ENCODE measurements at regions not wholly inside any gene's neighbourhood (a gene's known extent, or its start where the extent isn't known, plus 50 kb on each side); places are given as distances from the start of the nearest gene placed in this dataset.
"Not testable (repeated sequence)": the region's sequence is repeated elsewhere in the genome, so short reads cannot be mapped to it uniquely, and the experiment has no call there.

DNA sequence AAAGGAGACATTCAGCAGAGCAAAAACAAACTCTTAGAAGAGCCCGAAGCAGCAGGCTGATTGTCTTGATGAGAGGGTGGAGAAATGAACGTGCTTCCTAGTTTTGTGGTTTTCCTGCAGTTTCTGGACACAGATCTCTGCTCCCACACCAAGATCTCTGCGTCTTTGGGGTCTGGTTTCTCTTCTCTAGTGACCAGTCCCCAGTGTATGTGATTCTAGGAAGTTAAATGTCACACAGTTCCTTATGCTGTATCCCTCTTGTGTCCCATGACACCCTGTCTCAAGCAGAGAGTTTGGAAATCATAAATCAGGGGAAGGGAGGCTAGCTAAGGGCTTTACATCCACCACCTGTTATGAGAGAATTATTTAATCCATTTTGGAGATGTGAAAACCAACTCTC, 55.4 kb upstream of the KLF14 start:
- no peak for DNase-seq (ENCODE audit: low read depth)

DNA sequence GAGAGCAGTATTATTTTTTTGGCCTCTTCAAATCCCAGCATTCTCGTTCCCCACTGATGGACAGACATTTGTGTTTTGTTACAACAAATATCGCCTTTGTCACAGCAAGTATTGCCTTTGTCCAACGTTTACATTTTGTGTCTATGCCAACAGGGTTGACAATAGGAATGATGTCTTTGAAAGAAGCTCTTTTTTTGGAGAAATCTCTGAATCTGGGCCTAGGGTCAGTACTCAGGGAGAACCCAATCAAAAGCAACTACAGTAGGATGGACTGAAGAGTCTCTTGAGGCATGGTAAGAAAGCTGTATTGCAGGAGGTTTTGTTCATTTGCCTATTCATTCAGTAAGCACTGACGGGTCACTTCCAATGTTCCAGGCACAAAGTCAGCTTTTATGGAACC, 57.7 kb upstream of the KLF14 start:
- DNase-seq (ENCODE audit: low read depth), result no peak

DNA sequence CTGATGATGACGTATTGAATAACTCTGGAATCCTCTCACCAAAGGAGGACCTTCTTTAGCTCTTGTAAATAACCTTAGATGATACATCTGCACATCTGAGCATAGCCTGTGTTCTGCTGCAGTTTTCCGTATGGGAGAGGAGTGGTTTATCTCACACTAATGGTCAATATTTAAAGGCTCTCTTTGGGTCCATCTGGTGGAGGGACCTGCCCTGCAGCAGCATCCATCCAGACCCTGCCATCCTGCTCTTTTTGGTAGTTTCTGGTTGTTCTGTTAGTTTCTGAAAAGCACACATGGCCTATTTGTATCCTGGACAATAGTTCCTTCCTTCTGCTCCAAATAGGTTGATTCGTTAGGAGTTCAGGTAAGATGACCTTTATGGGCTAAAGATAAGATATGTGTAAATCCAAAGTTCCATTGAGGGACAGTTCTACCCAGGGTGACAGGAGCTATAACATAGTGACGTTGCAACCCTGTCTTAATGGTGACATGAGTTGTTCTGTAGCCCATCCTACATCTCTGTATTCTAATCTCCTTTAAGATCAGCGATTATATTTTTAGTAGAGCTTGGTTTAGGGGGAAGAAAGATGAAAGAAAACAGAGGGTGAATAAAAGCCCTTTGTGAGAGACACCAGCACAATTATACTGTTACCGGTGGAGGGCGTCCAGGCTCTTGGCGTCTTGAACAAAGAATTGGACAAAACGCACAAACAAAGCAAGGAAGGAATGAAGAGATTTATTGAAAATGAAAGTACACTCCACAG, 60.0 kb upstream of the KLF14 start:
- no peak for DNase-seq (ENCODE audit: low read depth)

DNA sequence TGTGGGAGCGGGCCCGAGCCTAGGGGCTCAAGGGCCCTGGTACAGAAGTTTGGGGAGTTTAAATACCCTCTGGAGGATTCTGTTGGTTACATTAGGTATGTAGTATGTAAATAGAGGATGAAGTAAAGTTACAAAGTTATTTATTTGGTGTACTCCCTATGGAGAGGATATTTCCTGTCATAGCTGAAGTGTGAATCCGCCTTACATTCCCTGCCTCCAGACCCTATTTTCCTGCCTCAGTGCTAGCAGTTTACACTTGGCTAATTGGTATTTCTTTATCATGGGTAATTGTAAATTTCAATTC, 60.6 kb upstream of the KLF14 start:
- DNase-seq (ENCODE audit: low read depth), result no peak

DNA sequence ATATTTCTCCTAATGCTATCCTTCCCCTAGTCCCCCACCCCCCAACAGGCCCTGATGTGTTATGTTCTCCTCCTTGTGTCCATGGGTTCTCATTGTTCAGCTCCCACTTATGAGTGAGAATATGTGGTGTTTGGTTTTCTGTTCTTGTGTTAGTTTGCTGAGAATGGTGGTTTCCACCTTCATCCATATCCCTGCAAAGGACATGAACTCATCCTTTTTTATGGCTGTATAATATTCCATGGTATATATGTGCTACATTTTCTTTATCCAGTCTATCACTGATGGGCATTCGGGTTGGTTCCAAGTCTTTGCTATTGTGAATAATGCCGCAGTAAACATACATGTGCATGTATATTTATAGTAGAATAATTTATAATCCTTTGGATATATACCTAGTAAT, 62.4 kb upstream of the KLF14 start:
- DNase-seq (ENCODE audit: low read depth), result not testable (repeated sequence)

DNA sequence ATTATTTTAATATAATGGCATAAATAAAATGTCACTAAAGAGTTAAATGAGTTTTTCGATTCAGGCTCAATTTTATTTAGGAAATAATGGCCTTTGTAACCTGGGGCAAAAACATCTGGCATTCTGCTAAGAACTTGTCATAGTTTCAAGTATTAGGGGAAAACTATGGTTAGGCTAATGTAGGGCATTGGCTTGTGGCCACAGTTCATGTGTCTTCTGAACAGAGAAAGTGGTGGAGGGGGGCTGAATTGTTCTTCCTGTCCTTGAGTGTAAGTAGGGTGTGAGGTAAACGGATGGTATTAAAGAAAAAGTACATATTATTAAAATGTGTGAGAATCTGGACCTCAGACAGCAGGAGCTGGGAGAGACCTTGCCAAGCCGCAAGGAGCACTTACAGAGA, 69.1 kb upstream of the KLF14 start:
- no peak for DNase-seq (ENCODE audit: low read depth)

DNA sequence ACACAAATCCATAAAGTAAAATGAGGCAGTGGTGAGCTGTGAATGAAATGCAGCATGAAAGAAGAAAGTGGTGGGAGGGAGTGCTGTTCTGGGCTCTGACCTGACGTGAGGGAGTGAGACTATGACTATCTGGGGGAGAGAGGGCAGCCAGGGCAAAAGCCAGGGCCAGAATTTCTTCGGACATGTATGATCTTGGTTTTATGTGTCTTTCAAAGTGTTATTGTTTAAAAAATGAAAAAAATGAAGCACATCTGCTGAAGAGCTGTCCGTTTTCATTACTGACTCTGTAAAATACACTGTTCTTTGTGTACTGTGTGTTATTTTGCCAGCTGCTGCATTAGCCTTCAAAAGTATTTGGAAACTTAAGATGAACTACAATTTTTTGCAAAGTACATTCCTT, 70.2 kb upstream of the KLF14 start:
- DNase-seq (ENCODE audit: low read depth), result no peak

DNA sequence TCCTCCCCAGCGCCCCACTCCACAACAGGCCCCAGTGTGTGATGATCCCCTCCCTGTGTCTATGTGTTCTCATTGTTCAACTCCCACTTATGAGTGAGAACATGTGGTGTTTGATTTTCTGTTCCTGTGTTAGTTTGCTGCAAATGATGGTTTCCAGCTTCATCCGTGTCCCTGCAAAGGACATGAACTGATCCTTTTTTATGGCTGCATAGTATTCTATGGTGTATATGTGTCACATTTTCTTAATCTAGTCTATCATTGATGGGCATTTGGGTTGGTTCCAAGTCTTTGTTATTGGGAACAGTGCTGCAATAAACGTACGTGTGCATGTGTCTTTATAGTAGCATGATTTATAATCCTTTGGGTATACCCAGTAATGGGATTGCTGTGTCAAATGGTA, 78.8 kb upstream of the KLF14 start:
- DNase-seq (ENCODE audit: low read depth), result not testable (repeated sequence)

DNA sequence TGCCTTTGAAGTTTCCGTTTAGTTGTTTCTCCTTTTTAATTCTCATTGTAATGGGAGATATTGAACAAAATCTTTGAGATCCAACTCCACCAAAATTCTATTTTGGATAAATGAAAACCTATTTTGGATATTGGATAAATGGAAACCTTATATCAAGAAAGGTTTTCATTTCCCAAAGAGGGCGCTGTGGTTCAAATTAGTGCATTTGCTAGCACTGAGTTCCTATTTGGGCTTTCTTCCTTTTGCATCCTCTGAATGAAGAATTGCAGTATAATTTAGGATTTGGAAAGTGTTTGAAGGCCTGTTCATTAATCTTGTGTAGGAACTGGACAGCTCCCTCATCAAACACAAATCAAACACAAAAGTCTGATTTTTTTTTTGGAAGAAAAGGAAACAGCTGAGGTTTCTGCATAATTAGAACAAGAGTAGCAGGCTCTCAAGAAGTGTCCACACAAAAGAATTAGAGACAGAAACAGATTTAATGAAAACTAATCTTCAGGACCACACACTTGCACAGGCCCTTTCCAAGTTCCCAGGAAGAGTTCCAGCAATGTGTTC, 80.8 kb upstream of the KLF14 start:
- DNase-seq (ENCODE audit: low read depth), result peak; percentile 46

DNA sequence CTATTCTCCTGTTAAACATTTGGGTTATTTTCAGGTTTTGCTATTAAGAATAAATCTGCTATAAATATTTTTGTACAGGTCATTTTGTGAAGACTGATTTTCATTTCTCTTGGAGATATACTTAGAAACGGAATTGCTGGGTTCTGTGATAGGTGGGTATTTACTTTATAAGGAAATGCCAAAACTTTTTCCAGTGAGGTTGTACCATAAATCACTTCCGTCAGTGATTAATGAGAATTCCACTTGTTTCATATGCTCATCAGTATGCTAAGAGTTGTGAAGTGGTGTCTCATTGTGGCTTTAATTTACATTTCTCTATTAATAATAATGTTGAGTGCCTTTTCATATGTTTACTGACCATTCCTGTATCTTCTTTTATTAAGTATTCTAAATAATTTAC, 84.0 kb upstream of the KLF14 start:
- DNase-seq (ENCODE audit: low read depth), result no peak

DNA sequence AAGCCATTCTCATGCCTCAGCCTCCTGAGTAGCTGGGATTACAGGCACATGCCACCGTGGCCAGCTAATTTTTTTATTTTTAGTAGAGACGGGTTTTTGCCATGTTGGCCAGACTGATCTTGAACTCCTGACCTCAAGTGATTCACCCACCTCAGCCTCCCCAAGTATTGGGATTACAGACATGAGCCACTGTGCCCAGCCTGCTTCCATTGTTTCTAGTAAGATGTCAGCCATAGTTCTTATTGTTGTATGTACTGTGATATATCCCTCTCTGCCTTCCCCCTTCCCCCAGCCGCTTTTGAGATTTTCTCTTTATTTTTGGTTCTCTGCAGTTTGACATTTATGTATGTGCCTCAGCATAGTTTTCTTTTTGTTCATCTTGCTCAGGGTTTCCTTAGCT, 87.9 kb upstream of the KLF14 start:
- no peak for DNase-seq (ENCODE audit: low read depth)

DNA sequence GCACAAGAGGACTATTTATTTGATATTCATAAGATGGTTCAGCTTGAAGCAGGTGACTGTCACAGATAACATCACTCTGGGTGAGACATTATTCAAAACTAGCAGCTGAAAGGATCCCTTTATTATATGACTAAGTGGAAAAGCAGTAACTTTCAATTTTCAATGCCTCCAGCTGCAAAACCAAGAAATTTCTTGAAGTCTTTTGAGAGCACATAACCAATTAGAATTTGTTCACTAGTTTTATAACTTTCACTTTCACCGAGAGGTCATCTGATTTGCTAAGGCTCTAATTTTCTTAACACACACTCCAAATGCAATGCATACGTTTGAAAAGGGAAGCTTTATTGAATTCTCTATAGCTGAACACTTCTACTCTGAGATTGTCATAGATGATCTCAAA, 88.6 kb upstream of the KLF14 start:
- DNase-seq (ENCODE audit: low read depth), result peak; percentile 25

DNA sequence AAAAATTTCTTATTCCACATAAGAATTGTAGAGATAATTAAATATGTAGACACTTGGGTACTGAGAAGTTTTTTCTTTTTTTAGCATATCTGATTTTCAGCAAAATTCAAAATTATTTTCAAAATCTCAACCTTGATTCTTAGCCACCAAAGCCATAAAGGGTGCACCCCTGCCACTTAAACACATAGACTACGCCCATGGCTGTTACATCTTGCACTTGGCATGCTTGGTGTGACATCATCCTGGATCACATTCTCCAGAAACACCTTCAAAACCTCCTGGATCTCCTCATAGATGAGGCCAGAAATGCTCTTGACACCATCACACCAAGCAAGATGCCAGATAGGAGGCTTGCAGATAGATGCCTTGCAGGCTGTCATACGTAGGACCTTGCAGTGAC, 89.1 kb upstream of the KLF14 start:
- no peak for DNase-seq (ENCODE audit: low read depth)

DNA sequence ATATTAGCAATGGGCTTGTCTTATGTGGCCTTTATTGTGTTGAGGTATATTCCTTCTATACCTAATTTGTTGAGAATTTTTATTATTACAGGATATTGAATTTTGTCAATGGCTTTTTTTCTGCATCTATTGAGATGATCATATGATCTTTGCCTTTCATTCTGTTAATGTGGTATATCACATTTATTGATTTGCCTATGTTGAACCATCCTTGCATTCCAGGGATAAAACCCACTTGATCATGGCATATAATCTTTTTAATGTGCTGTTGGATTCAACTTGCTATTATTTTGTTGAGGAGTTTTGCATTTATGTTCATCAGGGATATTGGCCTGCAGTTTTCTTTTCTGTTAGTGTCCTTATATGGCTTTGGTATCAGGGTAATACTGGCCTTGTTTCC, 91.8 kb upstream of the KLF14 start:
- no peak for DNase-seq (ENCODE audit: low read depth)

DNA sequence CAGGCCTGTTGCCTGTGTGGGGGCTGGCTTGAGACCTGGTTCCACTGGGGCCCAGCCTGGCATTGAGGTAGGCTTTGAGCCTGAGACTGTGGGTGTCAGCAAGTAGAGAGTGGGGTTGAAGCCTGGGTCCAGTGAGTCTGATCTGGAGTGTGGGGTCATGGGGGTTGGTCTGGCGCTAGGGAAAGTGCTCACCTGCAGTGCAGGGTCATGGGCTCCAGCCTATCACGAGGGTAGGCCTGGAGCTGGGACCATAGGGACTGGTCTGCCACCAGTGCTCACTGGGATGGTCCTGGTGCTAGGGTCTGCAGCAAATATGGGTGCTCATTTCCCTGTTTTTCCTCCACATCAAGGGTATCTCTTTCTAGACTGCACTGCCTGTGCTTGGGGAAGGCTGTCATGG, 95.4 kb upstream of the KLF14 start:
- DNase-seq (ENCODE audit: low read depth), result no peak

DNA sequence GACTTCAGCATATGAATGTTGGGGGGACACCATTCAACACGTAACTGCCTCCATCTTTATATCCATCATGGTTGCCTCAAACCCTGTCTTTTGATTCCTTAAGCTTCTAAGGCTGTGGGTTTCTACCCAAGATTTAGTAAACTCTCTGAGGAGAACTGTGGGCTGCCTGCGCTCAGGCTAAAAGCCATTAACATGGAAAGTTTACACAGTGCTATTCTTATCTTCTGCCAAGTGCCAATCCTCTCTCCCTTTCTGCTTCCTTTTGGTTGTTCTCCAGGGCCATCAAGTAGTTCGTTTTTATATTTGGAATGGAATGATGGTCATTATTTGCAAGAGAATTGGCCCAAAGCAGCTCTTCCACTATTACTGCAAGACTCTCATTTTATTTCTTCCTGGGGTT, 97.3 kb upstream of the KLF14 start:
- no peak for DNase-seq (ENCODE audit: low read depth)

DNA sequence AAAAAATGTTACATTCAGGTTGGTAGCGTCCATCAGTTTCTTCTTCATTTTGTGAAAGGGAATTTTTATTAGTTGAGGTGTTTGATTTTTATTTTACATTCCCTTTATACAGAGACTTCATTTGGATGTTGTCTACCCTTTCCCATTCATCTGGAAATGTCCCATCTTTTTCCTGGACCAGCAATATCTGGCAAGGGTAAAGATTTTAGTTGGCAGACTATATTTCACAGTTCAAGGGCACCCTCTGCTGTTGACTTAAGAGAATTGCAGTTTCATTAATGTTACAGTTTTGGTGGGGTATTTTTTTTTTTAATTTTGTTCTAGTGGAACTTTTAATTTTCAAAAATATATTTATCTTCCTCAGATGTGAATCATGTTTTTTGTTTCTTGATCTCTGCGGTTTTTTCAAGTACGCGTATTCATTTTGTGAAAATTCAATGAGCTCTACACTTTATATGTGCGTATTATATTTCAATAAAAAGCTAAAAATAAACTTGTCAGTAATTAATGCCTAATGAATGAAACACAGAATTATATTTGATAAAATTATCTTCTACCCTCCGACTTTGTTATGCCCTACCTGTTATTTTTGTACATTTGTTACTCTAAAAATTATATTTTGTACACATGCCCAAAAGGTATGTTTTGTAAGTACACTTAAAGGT, 97.9 kb upstream of the KLF14 start:
- peak; percentile 41 for DNase-seq (ENCODE audit: low read depth)

DNA sequence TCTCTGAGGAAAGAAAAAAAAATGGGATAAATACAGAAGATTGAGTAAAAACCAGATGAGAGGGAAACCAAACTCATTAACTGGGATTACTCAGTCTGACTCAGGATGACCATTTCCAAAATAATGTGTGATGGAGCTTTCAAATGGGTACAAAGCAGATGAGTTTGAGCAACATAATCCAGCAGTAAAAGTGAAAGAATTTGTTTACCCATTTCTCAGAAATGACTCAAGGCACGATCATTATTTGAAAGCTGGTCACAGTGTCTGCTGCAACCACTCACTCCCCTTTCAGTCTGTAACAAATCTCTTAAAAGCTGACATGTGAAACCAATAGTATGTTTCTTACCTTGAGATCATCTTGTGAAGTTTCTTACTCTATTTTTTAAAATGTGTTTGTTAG, 104.7 kb upstream of the KLF14 start:
- peak; percentile 85 for DNase-seq (ENCODE audit: low read depth)

DNA sequence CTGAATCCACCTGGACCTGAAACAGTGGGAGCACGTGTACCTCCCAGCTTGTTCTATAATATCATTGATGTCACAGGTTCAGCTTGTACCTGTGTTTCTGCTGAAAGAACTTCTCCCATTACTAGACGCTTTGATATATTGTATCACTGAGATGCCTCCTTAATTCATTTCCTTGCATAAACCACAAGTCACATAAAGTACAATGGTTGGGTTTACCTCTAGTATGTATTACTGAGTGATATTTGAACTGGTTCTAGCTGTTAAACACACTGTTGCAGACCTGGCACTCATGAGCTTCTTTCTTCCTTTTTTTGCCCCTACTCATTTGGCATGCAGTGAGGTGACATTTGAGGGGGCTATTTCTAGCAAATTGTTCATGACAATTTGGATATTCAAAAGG, 106.6 kb upstream of the KLF14 start:
- no peak for DNase-seq (ENCODE audit: low read depth)

DNA sequence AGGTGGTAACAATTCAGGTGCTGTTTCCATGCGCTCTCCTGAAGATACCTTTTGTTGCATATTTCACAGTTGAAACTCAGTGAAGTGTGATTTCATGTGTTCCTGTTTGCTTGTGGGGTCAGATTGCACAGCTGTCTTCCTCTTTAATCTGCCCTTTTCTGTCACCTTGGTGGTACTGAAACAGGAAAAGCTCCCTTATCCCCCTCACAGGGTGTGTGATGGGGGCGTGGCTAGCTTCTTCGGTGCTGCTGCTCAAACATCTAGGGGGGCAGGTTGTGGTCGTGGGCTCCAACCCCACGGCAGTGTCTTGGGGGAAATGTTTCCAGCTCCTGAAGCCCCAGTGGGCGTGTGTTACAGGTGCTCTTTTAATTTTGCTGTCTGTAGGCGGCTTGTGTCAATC, 107.4 kb upstream of the KLF14 start:
- DNase-seq (ENCODE audit: low read depth), result no peak

DNA sequence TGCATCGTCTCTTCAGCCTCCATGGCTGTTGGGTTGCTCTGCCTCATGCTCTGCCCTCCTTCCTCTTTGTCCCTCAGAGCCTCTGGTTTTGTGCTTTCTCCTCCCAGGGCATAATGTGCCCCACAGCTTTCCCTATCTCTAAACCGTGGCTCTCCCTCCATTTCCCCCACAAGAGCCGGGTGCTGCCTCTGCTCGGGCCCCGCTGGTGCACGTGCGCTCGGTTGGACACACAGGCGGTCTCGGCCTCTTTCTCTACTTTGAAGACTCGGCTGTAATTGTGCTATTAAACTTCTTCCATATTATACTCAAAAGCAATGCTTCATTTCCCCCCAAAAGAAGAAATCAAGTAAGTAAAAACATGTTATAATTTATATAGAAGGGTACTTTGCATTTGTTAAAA, 109.7 kb upstream of the KLF14 start:
- DNase-seq (ENCODE audit: low read depth), result no peak

DNA sequence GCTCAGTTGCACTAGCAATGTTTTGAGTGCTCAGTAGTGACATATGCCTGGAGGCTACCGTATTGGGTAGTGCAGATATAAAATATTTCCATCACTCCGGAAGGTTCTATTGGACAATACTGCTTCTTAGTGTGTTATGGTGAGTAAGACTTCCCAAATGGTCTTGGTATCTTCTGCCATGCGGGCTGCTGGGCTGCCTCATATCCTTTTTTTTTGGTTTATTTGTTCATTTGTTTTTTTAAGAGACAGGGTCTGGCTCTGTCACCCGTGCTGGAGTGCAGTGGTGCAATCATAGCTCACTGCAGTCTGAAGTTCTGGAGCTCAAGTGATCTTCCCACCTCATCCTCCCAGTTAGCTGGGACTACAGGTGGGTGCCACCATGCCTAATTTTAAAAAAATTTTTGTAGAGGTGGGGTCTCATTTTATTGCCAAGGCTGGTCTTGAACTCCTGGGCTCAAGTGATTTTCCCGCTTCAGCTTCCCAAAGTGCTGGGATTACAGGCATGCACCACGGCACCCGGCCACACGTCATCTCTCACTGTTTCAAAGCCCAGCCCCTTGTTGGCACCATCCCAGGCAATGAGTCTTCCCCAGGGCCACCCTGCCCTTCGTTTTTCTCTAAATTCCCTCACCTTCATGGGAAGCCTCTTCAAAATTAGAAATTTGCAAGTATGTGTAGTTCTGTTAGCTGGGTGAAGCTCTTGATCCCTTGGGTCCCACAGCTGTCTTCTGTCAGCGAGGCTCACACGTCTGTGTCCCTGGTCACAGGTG, 111.0 kb upstream of the KLF14 start:
- no peak for DNase-seq (ENCODE audit: low read depth)

DNA sequence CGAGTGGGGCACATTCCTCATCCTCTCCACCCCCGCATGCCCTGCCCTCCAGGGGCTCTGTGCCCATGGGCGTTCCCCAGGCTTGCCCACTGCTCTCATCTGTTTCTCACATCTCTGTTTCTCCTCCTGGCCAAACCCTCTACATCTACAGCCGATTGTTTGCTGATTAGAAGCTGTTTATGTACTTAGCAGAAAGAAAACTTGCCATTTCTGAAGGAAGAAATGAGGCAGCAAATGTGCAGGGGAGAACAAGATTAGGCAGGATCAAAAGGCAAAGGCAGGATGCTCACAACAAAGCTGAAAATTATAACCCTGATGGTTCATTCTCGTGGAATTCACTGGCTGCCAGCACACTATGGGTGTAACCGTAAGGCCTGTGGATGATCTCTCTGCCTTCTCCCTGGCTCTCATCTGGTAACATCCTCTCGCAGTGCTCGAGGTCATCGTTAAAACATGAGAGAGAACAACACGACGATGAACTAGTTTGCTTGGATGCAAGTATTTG, 111.6 kb upstream of the KLF14 start:
- DNase-seq (ENCODE audit: low read depth), result no peak
